ENCODE measurements at regions not wholly inside any gene's neighbourhood (a gene's known extent, or its start where the extent isn't known, plus 50 kb on each side); places are given as distances from the start of the nearest gene placed in this dataset.

DNA sequence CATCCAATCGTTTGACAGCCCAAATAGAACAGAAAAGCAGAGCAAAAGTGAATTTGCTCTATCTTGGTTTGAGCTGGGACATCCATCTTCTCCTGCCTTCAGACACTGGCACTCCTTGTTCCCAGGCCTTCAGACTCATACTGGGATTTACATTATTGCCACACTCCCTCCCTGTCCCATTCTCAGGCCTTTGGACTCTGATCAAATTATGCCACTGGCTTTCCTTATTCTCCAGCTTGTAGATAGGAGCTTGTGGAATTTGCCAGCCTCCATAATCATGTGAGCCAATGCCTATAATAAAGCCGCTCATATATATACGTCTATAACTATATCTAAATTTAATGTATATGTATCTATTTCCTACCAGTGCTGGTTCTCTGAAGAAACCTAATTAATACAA is 568.3 kb upstream of the KIRREL3 start:
- TF ChIP-seq POLR2A (IDR thresholded peaks at IDR 0.05) = no peak
- TF ChIP-seq, protein P1, sequence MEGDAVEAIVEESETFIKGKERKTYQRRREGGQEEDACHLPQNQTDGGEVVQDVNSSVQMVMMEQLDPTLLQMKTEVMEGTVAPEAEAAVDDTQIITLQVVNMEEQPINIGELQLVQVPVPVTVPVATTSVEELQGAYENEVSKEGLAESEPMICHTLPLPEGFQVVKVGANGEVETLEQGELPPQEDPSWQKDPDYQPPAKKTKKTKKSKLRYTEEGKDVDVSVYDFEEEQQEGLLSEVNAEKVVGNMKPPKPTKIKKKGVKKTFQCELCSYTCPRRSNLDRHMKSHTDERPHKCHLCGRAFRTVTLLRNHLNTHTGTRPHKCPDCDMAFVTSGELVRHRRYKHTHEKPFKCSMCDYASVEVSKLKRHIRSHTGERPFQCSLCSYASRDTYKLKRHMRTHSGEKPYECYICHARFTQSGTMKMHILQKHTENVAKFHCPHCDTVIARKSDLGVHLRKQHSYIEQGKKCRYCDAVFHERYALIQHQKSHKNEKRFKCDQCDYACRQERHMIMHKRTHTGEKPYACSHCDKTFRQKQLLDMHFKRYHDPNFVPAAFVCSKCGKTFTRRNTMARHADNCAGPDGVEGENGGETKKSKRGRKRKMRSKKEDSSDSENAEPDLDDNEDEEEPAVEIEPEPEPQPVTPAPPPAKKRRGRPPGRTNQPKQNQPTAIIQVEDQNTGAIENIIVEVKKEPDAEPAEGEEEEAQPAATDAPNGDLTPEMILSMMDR (IDR thresholded peaks at IDR 0.05) = no peak

Measured in body of pancreas (tissue), 4 donors.